Left ventricle myocardium inferior (tissue), 1 donor: ENCODE measurements at regions not wholly inside any gene's neighbourhood (a gene's known extent, or its start where the extent isn't known, plus 50 kb on each side); places are given as distances from the start of the nearest gene placed in this dataset.

Experiments used
- DNase-seq: peaks from one replicate; pipeline ENCODE4 v3.0.0-alpha.2; 2020
- H3K27ac ChIP-seq: fragments of 200-600 bp; replicated peaks from 2 replicates; pipeline ENCODE4 v1.8.0; 2021
- H3K27me3 ChIP-seq: fragments of 200-600 bp; 2 replicates; pipeline ENCODE4 v1.8.0; 2021; ENCODE audit warnings: low read depth
- H3K36me3 ChIP-seq: fragments of 200-600 bp; 2 replicates; pipeline ENCODE4 v1.8.0; 2021
- H3K4me1 ChIP-seq: fragments of 200-600 bp; 2 replicates; pipeline ENCODE4 v1.8.0; 2021
- H3K4me3 ChIP-seq: fragments of 200-600 bp; 2 replicates; pipeline ENCODE4 v1.8.0; 2021; ENCODE audit warnings: mild to moderate bottlenecking, moderate library complexity
- H3K9me3 ChIP-seq: fragments of 200-600 bp; replicated peaks from 2 replicates; pipeline ENCODE4 v1.8.0; 2021
- intact Hi-C: fragments of 100-400 bp; cut with micrococcal nuclease; formaldehyde crosslinking; loops from one replicate; pipeline ENCODE4 v1.11.0; 2022
- TF ChIP-seq, protein P1 (sequence below): fragments of 200-600 bp; IDR thresholded peaks from 2 replicates; pipeline ENCODE4 v1.8.0; 2021; ENCODE audit warnings: antibody characterized with exemption, mild to moderate bottlenecking, borderline replicate concordance
- donor health status: DM: no; HTN: yes; CAD: no; lungs with severe emphysema.

DNA sequence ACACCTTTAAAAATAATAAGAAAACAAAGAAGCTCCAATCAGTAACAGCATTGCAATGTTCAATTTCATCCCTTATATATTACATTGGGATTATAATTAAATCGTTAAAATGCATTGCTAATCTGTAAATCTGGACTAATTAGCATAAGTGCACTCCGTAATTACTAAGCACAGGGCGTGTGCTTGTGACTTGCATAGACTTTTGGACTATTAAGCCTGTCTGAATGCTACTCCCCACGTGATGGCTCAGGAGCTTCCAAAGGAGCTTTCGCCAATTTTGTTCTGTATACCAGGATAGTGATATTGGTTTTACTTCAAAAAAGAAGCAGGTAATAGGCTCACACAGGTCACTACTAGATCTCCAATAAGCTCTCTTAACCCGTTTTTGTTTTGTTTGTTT, 497.1 kb downstream of the SMARCA1 start:
- no peaks in the 10 kb centered on the region for H3K27me3 ChIP-seq
- H3K4me3 ChIP-seq: no peak overlapping the region
- no peaks in the 10 kb centered on the region for H3K4me1 ChIP-seq
- intact Hi-C loops: no loop called here
- H3K27ac ChIP-seq: no peak overlapping the region
- no peaks in the 10 kb centered on the region for H3K9me3 ChIP-seq
- H3K36me3 ChIP-seq: no peaks in the 10 kb centered on the region
- TF ChIP-seq, protein P1, sequence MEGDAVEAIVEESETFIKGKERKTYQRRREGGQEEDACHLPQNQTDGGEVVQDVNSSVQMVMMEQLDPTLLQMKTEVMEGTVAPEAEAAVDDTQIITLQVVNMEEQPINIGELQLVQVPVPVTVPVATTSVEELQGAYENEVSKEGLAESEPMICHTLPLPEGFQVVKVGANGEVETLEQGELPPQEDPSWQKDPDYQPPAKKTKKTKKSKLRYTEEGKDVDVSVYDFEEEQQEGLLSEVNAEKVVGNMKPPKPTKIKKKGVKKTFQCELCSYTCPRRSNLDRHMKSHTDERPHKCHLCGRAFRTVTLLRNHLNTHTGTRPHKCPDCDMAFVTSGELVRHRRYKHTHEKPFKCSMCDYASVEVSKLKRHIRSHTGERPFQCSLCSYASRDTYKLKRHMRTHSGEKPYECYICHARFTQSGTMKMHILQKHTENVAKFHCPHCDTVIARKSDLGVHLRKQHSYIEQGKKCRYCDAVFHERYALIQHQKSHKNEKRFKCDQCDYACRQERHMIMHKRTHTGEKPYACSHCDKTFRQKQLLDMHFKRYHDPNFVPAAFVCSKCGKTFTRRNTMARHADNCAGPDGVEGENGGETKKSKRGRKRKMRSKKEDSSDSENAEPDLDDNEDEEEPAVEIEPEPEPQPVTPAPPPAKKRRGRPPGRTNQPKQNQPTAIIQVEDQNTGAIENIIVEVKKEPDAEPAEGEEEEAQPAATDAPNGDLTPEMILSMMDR: no peak
- DNase-seq: no peak

DNA sequence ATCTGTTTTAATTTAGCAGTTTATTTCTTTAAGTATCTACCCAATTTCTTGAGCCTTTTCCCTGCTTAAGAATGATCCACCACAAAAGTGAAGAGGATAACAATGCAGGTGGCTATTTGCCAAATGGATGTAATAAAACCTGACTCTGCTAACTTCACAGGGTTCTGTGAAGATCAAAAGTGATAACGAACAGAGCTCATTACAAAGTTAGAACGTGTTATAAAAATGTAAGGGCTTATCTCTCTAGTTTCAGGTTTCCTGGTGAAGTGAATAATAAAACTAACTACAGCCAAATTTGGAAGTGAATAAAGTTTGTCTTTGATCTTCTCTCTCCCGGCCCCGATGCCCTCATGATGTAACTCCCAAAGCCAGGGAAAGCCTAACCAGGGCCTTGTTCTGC, 497.9 kb downstream of the SMARCA1 start:
- no peaks in the 10 kb centered on the region for H3K9me3 ChIP-seq
- no peaks in the 10 kb centered on the region for H3K4me1 ChIP-seq
- intact Hi-C loops: no loop called here
- no peaks in the 10 kb centered on the region for H3K27me3 ChIP-seq
- no peaks in the 10 kb centered on the region for H3K36me3 ChIP-seq
- TF ChIP-seq, protein P1: no peak
- no peak overlapping the region for H3K27ac ChIP-seq
- no peak overlapping the region for H3K4me3 ChIP-seq
- no peak for DNase-seq

DNA sequence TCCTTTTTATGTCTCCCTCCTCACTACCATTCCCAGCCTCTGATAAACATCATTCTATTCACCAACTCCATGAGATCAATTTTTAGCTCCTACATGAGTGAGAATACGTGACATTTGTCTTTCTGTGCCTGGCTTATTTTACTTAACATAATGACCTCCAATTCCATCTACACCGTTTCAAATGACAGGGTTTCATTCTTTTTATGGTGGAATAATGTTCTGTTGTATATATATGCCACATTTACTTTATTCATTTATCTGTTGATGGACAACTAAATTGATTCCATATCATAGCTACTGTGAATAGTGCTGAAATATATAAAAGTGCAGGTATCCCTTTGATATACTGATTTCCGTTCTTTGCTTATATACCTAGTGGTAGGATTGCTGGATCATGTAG, 503.9 kb downstream of the SMARCA1 start:
- H3K27me3 ChIP-seq: no peaks in the 10 kb centered on the region
- no peak overlapping the region for H3K27ac ChIP-seq
- no peaks in the 10 kb centered on the region for H3K9me3 ChIP-seq
- DNase-seq: no peak
- H3K36me3 ChIP-seq: no peaks in the 10 kb centered on the region
- no peak overlapping the region for H3K4me3 ChIP-seq
- H3K4me1 ChIP-seq: no peaks in the 10 kb centered on the region
- TF ChIP-seq, protein P1: no peak
- intact Hi-C loops: no loop called here

DNA sequence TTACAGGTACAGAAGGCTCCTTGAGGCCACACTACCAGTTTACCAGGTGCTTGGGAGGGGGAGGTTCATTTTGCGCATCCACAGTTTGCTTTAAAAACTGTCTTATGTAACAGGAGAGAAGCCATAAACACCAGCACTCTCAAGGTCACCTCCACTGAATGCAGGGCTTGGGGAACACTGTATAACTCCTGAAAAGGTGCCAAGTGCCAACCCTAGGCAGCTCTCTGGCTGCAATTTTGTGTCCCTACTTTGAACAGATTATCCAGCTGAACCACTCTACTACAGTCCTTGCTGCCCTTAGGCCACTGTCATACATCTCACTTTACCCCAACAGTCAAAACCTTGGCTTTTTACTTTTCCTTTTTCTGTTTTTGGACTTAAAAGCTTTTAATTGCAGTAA, 507.9 kb downstream of the SMARCA1 start:
- TF ChIP-seq, protein P1: no peak

DNA sequence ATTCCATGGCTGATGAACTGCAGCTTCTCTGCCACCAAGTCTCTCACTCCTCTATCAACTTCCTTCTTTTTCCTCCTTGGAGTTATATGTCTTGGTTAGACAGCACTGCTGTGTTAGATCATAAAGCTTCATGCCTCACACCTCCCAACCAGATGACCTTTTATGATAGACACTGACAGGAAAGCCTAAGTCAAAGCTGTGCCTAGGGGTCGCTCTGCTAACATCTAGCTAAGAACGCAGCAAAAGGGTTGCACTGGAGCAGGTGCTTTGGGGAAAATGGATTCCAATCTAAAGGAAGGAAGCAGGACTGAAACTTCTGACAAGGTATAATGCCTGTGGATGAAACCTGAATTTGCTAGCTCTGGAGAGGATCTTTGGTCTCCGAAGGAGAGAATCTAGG, 509.7 kb downstream of the SMARCA1 start:
- DNase-seq: no peak
- Histone ChIP-seq H3K4me1 (no peaks in the 10 kb centered on the region), H3K9me3 (no peaks in the 10 kb centered on the region), H3K27me3 (no peaks in the 10 kb centered on the region), H3K36me3 (no peaks in the 10 kb centered on the region), H3K27ac (no peak overlapping the region), H3K4me3 (no peak overlapping the region)
- TF ChIP-seq, protein P1: no peak
- intact Hi-C loops: no loop called here

More for the DNA sequence above, 507.9 kb downstream of the SMARCA1 start:
- DNase-seq: no peak
- Histone ChIP-seq H3K36me3 (no peaks in the 10 kb centered on the region), H3K27ac (no peak overlapping the region), H3K9me3 (no peaks in the 10 kb centered on the region), H3K4me3 (no peak overlapping the region), H3K4me1 (no peaks in the 10 kb centered on the region), H3K27me3 (no peaks in the 10 kb centered on the region)
- intact Hi-C loops: no loop called here

DNA sequence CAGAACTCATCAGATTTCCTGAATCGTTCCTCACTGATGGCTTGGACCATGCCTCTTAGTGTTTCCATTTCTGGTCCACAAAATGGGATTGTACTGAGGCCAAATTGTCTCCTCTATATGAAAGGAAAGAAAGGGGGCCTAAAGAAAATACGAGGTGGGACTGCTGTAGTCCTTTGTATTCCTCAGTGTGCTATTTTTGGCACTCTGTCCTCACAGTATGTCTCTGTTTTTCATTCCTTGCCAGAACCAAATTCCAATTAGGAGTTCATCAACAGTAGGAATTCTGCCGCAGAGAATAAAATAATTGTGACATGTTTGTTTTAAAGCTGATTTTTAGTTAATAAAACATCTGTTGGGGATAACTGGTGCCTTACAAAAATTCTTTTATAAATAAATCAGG, 515.7 kb downstream of the SMARCA1 start:
- Histone ChIP-seq H3K4me3 (no peak overlapping the region), H3K27ac (no peak overlapping the region), H3K27me3 (no peaks in the 10 kb centered on the region), H3K4me1 (peaks cover 5% of the 10 kb centered on the region), H3K9me3 (no peaks in the 10 kb centered on the region), H3K36me3 (no peaks in the 10 kb centered on the region)
- DNase-seq: no peak
- TF ChIP-seq, protein P1: no peak
- intact Hi-C loops: no loop called here
